MCF 10A (cell line): ENCODE measurements at regions not wholly inside any gene's neighbourhood (a gene's known extent, or its start where the extent isn't known, plus 50 kb on each side); places are given as distances from the start of the nearest gene placed in this dataset.

Experiments
- BruUV-seq: library from RNA; stranded (reverse); fragments of 400-500 nt; replicated peaks from 2 replicates; lab custom pipeline; 2021; lab: Mats Ljungman, UMichigan
- CTCF ChIA-PET: fragments of 300-600 bp; sonication (Branson Sonifier 250); formaldehyde crosslinking; extraction: SDS; loops from one replicate; lab custom pipeline; 2021; ENCODE audit warnings: antibody characterized with exemption, inconsistent platforms; lab: Yijun Ruan, JAX
- POLR2A ChIA-PET: fragments of 300-600, 350-650 bp; sonication (Branson Sonifier 250); formaldehyde crosslinking; extraction: SDS; loops from one replicate; lab custom pipeline; 2020; ENCODE audit warnings: antibody characterized with exemption, inconsistent platforms; lab: Yijun Ruan, JAX
- DNase-seq: peaks from one replicate; pipeline ENCODE4 v3.0.0-alpha.2; 2018; ENCODE audit not compliant: unreplicated experiment
- H3K27ac Mint-ChIP-seq: one replicate; pipeline ENCODE4 v1.8.0; 2022; ENCODE audit warnings: mild to moderate bottlenecking, low read depth, mixed read lengths; ENCODE audit not compliant: unreplicated experiment
- H3K27me3 Mint-ChIP-seq: one replicate; pipeline ENCODE4 v1.8.0; 2022; ENCODE audit warnings: mixed read lengths; ENCODE audit not compliant: insufficient read depth, unreplicated experiment
- H3K36me3 Mint-ChIP-seq: one replicate; pipeline ENCODE4 v1.8.0; 2022; ENCODE audit warnings: mild to moderate bottlenecking, moderate library complexity, mixed read lengths; ENCODE audit not compliant: insufficient read depth, unreplicated experiment
- H3K4me1 Mint-ChIP-seq: one replicate; pipeline ENCODE4 v1.8.0; 2022; ENCODE audit warnings: mixed read lengths; ENCODE audit not compliant: insufficient read depth, unreplicated experiment
- H3K4me3 Mint-ChIP-seq: one replicate; pipeline ENCODE4 v1.8.0; 2022; ENCODE audit warnings: mild to moderate bottlenecking, moderate library complexity, mixed read lengths; ENCODE audit not compliant: unreplicated experiment
- H3K9me3 Mint-ChIP-seq: one replicate; pipeline ENCODE4 v1.8.0; 2022; ENCODE audit warnings: mixed read lengths; ENCODE audit not compliant: unreplicated experiment
- intact Hi-C: fragments of 100-400 bp; cut with micrococcal nuclease; formaldehyde crosslinking; loops from 2 replicates; pipeline ENCODE4 v1.14.1; 2022
- TF ChIP-seq, protein P1 (sequence below): fragments of 200-600 bp; IDR thresholded peaks from one replicate; pipeline ENCODE4 v1.8.0; 2022; ENCODE audit warnings: antibody characterized with exemption, mild to moderate bottlenecking; ENCODE audit not compliant: unreplicated experiment

DNA sequence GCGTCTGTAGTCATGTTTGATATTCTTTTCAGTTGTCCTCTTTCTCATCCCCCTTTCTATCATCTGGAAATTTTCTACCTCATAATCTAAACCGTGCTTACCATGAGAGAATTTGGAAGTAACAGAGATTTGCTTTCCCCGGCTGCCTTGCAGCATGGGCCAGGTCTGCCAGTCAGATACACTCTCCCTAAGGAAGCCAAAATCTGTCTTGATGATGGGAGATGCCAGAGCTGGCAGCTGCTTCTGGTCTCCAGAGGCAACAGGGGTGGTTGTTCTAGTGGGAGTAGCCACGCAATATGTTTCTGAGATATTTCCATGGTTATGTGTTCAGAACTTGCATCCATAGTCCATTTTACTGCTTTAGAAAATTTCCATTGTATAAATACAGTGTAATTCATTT, 218.9 kb upstream of the RORA start:
- DNase-seq: no peak
- no TSS peak for BruUV-seq
- no peak overlapping the region for H3K27ac Mint-ChIP-seq
- POLR2A ChIA-PET: interaction anchor here (0.6 kb wide), 1 partner anchor 56 kb away, joined by 3 read pairs; no protein-coding TSS in a partner anchor
- H3K4me1 Mint-ChIP-seq: peaks cover 7% of the 10 kb centered on the region
- H3K27me3 Mint-ChIP-seq: no peaks in the 10 kb centered on the region
- no peaks in the 10 kb centered on the region for H3K36me3 Mint-ChIP-seq
- TF ChIP-seq, protein P1, sequence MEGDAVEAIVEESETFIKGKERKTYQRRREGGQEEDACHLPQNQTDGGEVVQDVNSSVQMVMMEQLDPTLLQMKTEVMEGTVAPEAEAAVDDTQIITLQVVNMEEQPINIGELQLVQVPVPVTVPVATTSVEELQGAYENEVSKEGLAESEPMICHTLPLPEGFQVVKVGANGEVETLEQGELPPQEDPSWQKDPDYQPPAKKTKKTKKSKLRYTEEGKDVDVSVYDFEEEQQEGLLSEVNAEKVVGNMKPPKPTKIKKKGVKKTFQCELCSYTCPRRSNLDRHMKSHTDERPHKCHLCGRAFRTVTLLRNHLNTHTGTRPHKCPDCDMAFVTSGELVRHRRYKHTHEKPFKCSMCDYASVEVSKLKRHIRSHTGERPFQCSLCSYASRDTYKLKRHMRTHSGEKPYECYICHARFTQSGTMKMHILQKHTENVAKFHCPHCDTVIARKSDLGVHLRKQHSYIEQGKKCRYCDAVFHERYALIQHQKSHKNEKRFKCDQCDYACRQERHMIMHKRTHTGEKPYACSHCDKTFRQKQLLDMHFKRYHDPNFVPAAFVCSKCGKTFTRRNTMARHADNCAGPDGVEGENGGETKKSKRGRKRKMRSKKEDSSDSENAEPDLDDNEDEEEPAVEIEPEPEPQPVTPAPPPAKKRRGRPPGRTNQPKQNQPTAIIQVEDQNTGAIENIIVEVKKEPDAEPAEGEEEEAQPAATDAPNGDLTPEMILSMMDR: no peak
- H3K4me3 Mint-ChIP-seq: no peak overlapping the region
- intact Hi-C loops: no loop called here
- CTCF ChIA-PET: no interaction called here
- no peaks in the 10 kb centered on the region for H3K9me3 Mint-ChIP-seq

DNA sequence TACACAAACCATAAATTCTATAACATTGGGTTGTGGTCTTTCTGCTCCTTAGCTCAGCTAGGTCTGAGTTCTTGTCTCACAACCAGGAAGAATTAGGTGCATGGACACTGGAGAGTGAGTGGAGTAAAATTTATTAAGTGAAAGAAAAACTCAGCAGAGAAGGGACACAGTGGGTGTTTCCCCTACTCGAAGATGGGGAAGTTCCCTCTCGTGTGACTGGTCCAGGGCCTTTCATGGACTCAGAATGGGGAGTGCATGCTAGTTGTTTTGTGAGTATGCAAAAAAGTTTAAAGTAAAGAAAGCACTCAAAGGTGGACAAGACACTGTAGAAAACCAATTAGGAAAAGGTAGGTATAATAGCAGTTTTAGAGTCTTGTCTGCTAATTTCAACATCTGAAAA, 215.5 kb upstream of the RORA start:
- BruUV-seq: no TSS peak
- Mint-ChIP-seq H3K4me1 (peaks cover 12% of the 10 kb centered on the region), H3K27me3 (no peaks in the 10 kb centered on the region), H3K9me3 (no peaks in the 10 kb centered on the region), H3K27ac (no peak overlapping the region), H3K4me3 (no peak overlapping the region), H3K36me3 (no peaks in the 10 kb centered on the region)
- ChIA-PET POLR2A (no interaction called here), CTCF (interaction anchor here (0.5 to 0.7 kb wide), 2 partner anchors 95 to 115 kb away, joined by 3 read pairs; no protein-coding TSS in a partner anchor)
- TF ChIP-seq, protein P1: no peak
- no peak for DNase-seq
- intact Hi-C loops: no loop called here

DNA sequence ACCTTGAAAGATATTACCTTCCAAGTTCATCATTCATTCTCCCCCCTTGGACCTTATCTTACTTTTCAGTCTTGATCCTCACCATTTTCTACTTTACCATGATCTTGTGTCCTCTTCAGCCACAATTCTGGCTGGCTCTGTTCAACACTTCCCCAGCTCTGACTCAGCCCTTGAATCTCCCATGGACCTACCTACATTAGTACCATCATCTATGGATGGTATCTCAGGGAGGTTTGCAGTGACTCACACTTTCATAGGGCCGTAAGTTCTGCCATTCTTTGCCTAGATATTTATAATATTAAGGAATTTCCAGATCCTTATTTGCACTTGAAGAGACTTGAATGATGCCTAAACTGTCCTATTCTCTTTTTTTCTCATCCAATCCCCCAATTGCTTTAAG, 213.7 kb upstream of the RORA start:
- TF ChIP-seq, protein P1: no peak
- peaks cover 6% of the 10 kb centered on the region for H3K4me1 Mint-ChIP-seq
- ChIA-PET CTCF (no interaction called here), POLR2A (no interaction called here)
- no peak for DNase-seq
- BruUV-seq: no TSS peak
- intact Hi-C loops: no loop called here
- H3K27me3 Mint-ChIP-seq: no peaks in the 10 kb centered on the region
- no peaks in the 10 kb centered on the region for H3K9me3 Mint-ChIP-seq
- H3K4me3 Mint-ChIP-seq: no peak overlapping the region
- no peak overlapping the region for H3K27ac Mint-ChIP-seq
- H3K36me3 Mint-ChIP-seq: no peaks in the 10 kb centered on the region

DNA sequence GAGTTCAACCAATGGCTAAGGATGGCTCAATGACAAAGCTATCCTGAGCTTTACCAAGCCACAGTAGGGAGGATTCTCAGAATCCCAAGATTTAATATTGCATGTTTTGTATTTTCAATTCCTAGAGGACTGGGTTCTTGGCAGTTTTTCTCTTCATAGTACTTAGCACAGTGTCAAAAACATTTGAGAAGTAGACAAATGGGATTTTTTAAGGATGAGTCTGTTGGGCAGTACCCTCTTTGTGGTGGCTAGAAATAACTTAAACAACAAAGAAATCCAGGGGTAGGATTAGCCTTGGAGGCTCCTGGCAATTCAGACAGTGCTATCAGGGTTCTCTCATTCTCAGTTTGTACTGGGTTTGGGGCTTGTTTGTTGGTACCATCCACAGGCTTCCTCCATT, 212.8 kb upstream of the RORA start:
- Mint-ChIP-seq H3K36me3 (no peaks in the 10 kb centered on the region), H3K4me1 (peaks cover 6% of the 10 kb centered on the region), H3K27me3 (no peaks in the 10 kb centered on the region), H3K9me3 (no peaks in the 10 kb centered on the region), H3K27ac (no peak overlapping the region), H3K4me3 (no peak overlapping the region)
- TF ChIP-seq, protein P1: no peak
- no peak for DNase-seq
- ChIA-PET CTCF (no interaction called here), POLR2A (no interaction called here)
- BruUV-seq: no TSS peak
- intact Hi-C loops: no loop called here
